IMR-90 (cell line): ENCODE measurements at regions not wholly inside any gene's neighbourhood (a gene's known extent, or its start where the extent isn't known, plus 50 kb on each side); places are given as distances from the start of the nearest gene placed in this dataset.

ENCODE experiments used
- ATAC-seq: fragments of 200-7000 bp; cut with Tn5 transposase; 2 replicates; pipeline ENCODE4 v1.9.1; 2020; ENCODE audit warnings: low read depth, mild to moderate bottlenecking, moderate library complexity
- BruUV-seq: library from RNA; stranded (reverse); fragments of 400-500 nt; replicated peaks from 2 replicates; lab custom pipeline; 2021; lab: Mats Ljungman, UMichigan
- CTCF ChIA-PET: fragments of 300-600 bp; formaldehyde crosslinking; extraction: SDS; loops from one replicate; lab custom pipeline; 2021; ENCODE audit warnings: antibody characterized with exemption; lab: Yijun Ruan, JAX
- POLR2A ChIA-PET: fragments of 300-600 bp; sonication (Branson Sonifier 250); formaldehyde crosslinking; loops from one replicate; lab custom pipeline; 2022; ENCODE audit warnings: antibody characterized with exemption; ENCODE audit not compliant: unreplicated experiment; lab: Charles Lee
- DNase-seq: peaks from one replicate; pipeline ENCODE4 v3.0.0; 2013
- H2AFZ ChIP-seq: replicated peaks from 2 replicates; pipeline ENCODE3; 2013; ENCODE audit warnings: low read length, mild to moderate bottlenecking; ENCODE audit not compliant: poor library complexity
- H2AK5ac ChIP-seq: 2 replicates; pipeline ENCODE4 v1.6.1; 2013; ENCODE audit warnings: low read depth, low read length, inconsistent platforms
- H2AK9ac ChIP-seq: replicated peaks from 2 replicates; pipeline ENCODE3; 2013; ENCODE audit warnings: mild to moderate bottlenecking, low read depth, low read length, moderate library complexity; ENCODE audit not compliant: poor library complexity
- H2BK120ac ChIP-seq: 2 replicates; pipeline ENCODE4 v1.6.1; 2013; ENCODE audit warnings: low read depth, low read length, inconsistent platforms
- H2BK15ac ChIP-seq: 3 replicates; pipeline ENCODE4 v1.6.1; 2013; ENCODE audit warnings: low read depth, low read length, inconsistent platforms
- H2BK20ac ChIP-seq: 2 replicates; pipeline ENCODE4 v1.6.1; 2013; ENCODE audit warnings: low read depth, mild to moderate bottlenecking, inconsistent platforms, low read length, moderate library complexity
- H2BK5ac ChIP-seq: 2 replicates; pipeline ENCODE4 v1.6.1; 2013; ENCODE audit warnings: mild to moderate bottlenecking, low read depth, low read length, inconsistent platforms; ENCODE audit not compliant: poor library complexity, severe bottlenecking
- H3K14ac ChIP-seq: replicated peaks from 2 replicates; pipeline ENCODE4 v1.6.1; 2013; ENCODE audit warnings: low read depth, low read length, inconsistent platforms
- H3K18ac ChIP-seq: 2 replicates; pipeline ENCODE4 v1.6.1; 2013; ENCODE audit warnings: low read depth, low read length, control low read depth
- H3K23ac ChIP-seq: 2 replicates; pipeline ENCODE4 v1.6.1; 2013; ENCODE audit warnings: low read depth, low read length, inconsistent platforms
- H3K27ac ChIP-seq: 2 replicates; pipeline ENCODE4 v1.5.1; 2013; ENCODE audit warnings: mild to moderate bottlenecking, control low read depth, low read length; ENCODE audit not compliant: insufficient read depth
- H3K27me3 ChIP-seq: 2 replicates; pipeline ENCODE4 v1.6.1; 2013; ENCODE audit warnings: low read length; ENCODE audit not compliant: control insufficient read depth, insufficient read depth
- H3K36me3 ChIP-seq: 2 replicates; pipeline ENCODE4 v1.6.1; 2013; ENCODE audit warnings: low read length, mixed read lengths; ENCODE audit not compliant: control insufficient read depth, insufficient read depth
- H3K4ac ChIP-seq: 2 replicates; pipeline ENCODE4 v1.6.1; 2013; ENCODE audit warnings: low read depth, low read length, inconsistent platforms
- H3K4me1 ChIP-seq: 2 replicates; pipeline ENCODE4 v1.6.1; 2013; ENCODE audit warnings: low read length, mixed read lengths; ENCODE audit not compliant: control insufficient read depth, insufficient read depth
- H3K4me2 ChIP-seq: 2 replicates; pipeline ENCODE4 v1.6.1; 2013; ENCODE audit warnings: low read depth, mild to moderate bottlenecking, control low read depth, low read length, moderate library complexity
- H3K4me3 ChIP-seq: 2 replicates; pipeline ENCODE4 v1.5.1; 2013; ENCODE audit warnings: low read depth, mild to moderate bottlenecking, control low read depth, low read length, moderate library complexity; ENCODE audit not compliant: insufficient read depth
- H3K56ac ChIP-seq: 2 replicates; pipeline ENCODE4 v1.6.1; 2013; ENCODE audit warnings: low read length, inconsistent platforms; ENCODE audit not compliant: insufficient read depth; ENCODE audit errors: extremely low read depth
- H3K79me1 ChIP-seq, 2 experiments: 2 replicates each; pipeline ENCODE4 v1.6.1; 2013; ENCODE audit warnings: low read length in 2 of 2, inconsistent platforms in 1 of 2, low read depth in 1 of 2
- H3K9ac ChIP-seq: 2 replicates; pipeline ENCODE4 v1.6.1; 2013; ENCODE audit warnings: low read depth, low read length, control low read depth
- H3K9me1 ChIP-seq: 2 replicates; pipeline ENCODE4 v1.6.1; 2013; ENCODE audit warnings: low read length, inconsistent platforms; ENCODE audit not compliant: insufficient read depth
- H3K9me3 ChIP-seq: 2 replicates; pipeline ENCODE4 v1.6.1; 2013; ENCODE audit warnings: low read length; ENCODE audit not compliant: control insufficient read depth, insufficient read depth
- H4K20me1 ChIP-seq: 2 replicates; pipeline ENCODE4 v1.6.1; 2013; ENCODE audit warnings: low read length, inconsistent platforms; ENCODE audit not compliant: insufficient read depth
- H4K5ac ChIP-seq: 2 replicates; pipeline ENCODE4 v1.6.1; 2013; ENCODE audit warnings: mild to moderate bottlenecking, low read depth, low read length, control low read depth
- H4K8ac ChIP-seq, 2 experiments: 2 replicates each; pipeline ENCODE4 v1.6.1; 2013; ENCODE audit warnings: low read depth in 2 of 2, low read length in 2 of 2, control low read depth in 1 of 2, inconsistent platforms in 1 of 2
- H4K91ac ChIP-seq: 2 replicates; pipeline ENCODE4 v1.6.1; 2013; ENCODE audit warnings: low read depth, low read length, inconsistent platforms; ENCODE audit not compliant: insufficient read depth
- BHLHE40 ChIP-seq: fragments of 150-350 bp; IDR thresholded peaks from 2 replicates; pipeline ENCODE4 v1.6.1; 2016; ENCODE audit warnings: mild to moderate bottlenecking, low read depth, low read length
- CHD1 ChIP-seq: IDR thresholded peaks from 2 replicates; pipeline ENCODE4 v1.6.1; 2012; ENCODE audit warnings: low read depth, low read length, improper control_type of control experiment
- FOS ChIP-seq: fragments of 150-350 bp; IDR thresholded peaks from 2 replicates; pipeline ENCODE4 v1.6.1; 2016; ENCODE audit warnings: low read depth, low read length
- MAFK ChIP-seq: IDR thresholded peaks from 2 replicates; pipeline ENCODE4 v1.6.1; 2012; ENCODE audit warnings: low read depth, low read length, improper control_type of control experiment
- MAZ ChIP-seq: IDR thresholded peaks from 2 replicates; pipeline ENCODE4 v1.6.1; 2012; ENCODE audit warnings: low read depth, mild to moderate bottlenecking, low read length, improper control_type of control experiment, moderate library complexity, borderline replicate concordance
- MXI1 ChIP-seq: IDR thresholded peaks from 2 replicates; pipeline ENCODE4 v1.6.1; 2012; ENCODE audit warnings: low read depth, mild to moderate bottlenecking, low read length, moderate library complexity, borderline replicate concordance
- POLR2A ChIP-seq: IDR thresholded peaks from 2 replicates; pipeline ENCODE4 v1.6.1; 2012; ENCODE audit warnings: mild to moderate bottlenecking, low read depth, low read length
- RAD21 ChIP-seq: IDR thresholded peaks from 2 replicates; pipeline ENCODE4 v1.6.1; 2012; ENCODE audit warnings: low read length, improper control_type of control experiment
- RCOR1 ChIP-seq: IDR thresholded peaks from 2 replicates; pipeline ENCODE4 v1.6.1; 2012; ENCODE audit warnings: mild to moderate bottlenecking, low read length, improper control_type of control experiment; ENCODE audit not compliant: insufficient replicate concordance
- SMC3 ChIP-seq: fragments of 150-350 bp; IDR thresholded peaks from 2 replicates; pipeline ENCODE4 v1.6.1; 2016; ENCODE audit warnings: low read depth, mild to moderate bottlenecking, antibody characterized with exemption, low read length, moderate library complexity
- WGBS, 2 experiments: methylation state at CpG; one replicate each; pipeline versions ENCODE4 v1.1.5 to v1.1.7; 2013; ENCODE audit warnings: missing lambda C conversion rate in 2 of 2; ENCODE audit not compliant: insufficient read length in 1 of 2; ENCODE audit errors: extremely low coverage in 2 of 2; 5-methylcytosine and 5-hydroxymethylcytosine counted together
- dilution Hi-C: fragments of 300-500 bp; cut with HindIII; formaldehyde crosslinking; loops from one replicate; pipeline ENCODE4 v1.14.3; 2018; ENCODE audit warnings: low sequenced_read_pairs; ENCODE audit not compliant: unreplicated experiment
- in situ Hi-C: fragments of 300-500 bp; cut with MboI; formaldehyde crosslinking; loops from 3 replicates; pipeline ENCODE4 v1.14.3; 2019; ENCODE audit warnings: low sequenced_read_pairs, inconsistent platforms, mixed read lengths
- intact Hi-C: fragments of 100-400 bp; cut with micrococcal nuclease; formaldehyde crosslinking; loops from 2 replicates; pipeline ENCODE4 v1.10.0; 2022
- TF ChIP-seq, protein P1 (sequence below): conservative IDR thresholded peaks from 2 replicates; pipeline ENCODE4 v1.5.1; 2012; ENCODE audit warnings: mild to moderate bottlenecking, low read depth, low read length, improper control_type of control experiment

DNA sequence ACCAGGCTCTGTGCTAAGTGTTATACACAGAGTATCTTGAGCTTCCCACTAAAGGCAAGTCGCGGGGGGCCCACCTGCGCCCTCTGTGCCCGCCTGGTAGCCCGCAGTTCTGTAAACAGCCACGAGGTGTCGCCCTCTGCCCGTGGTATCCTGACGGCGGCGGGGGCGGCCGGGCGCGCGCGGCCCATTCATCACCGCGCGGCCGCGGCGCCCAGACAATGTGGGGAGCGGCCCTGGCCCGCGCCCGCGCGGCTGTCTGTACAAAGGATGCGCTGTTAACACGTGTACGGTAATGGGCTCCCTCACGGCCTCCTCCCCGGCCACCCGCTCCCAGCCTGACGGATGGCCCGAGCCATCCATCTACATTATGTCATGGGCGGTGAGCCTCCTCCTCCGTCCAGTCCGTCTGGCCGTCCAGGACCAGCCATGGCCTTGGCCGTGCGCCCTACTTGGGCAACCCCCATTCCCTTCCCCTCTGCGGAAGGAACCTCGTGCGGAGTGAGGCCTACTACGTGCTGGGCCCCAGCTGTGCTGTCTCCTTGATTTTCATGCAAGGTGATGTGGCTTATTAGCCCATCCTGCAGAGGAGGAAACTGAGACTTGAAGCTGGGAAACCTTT lies 99.4 kb downstream of the MIAT start:
- no peak overlapping the region for H3K27ac ChIP-seq
- peak; percentile 36 for DNase-seq
- H4K91ac ChIP-seq: 0 out of 2 replicates have a peak overlapping the region, but pooled peaks have one; percentile 20
- ATAC-seq: peak; percentile 95
- H3K9me1 ChIP-seq: no peaks in the 10 kb centered on the region
- H3K4ac ChIP-seq: peak overlapping the region; percentile 41; the same call in 1 of the 2 replicates
- H2AFZ ChIP-seq: peak overlapping the region; percentile 93
- peak overlapping the region; percentile 38 to 66; a peak in 3 of 4 replicates for H4K8ac ChIP-seq
- intact Hi-C loops (loop anchor here (1.0 to 5.0 kb wide), 4 partner anchors 642 to 1253 kb away; no protein-coding TSS in a partner anchor), in situ Hi-C loops (loop anchor here (10.0 to 25.0 kb wide), 3 partner anchors 648 to 1256 kb away; no protein-coding TSS in a partner anchor), dilution Hi-C loops (no loop called here)
- POLR2A ChIA-PET: interaction anchor here (0.6 kb wide), 1 partner anchor 648 kb away, joined by 14 read pairs; no protein-coding TSS in a partner anchor
- no peak overlapping the region for H3K56ac ChIP-seq
- H2AK5ac ChIP-seq: peak overlapping the region; percentile 83; the same call in 1 of the 2 replicates
- peak overlapping the region; percentile 87 for H2BK120ac ChIP-seq
- H3K18ac ChIP-seq: no peak overlapping the region
- no peak overlapping the region for H3K14ac ChIP-seq
- no peak overlapping the region for H2BK5ac ChIP-seq
- whole genome bisulfite sequencing, 2 experiments: 6% methylated on average over 12 of the region's 47 CpGs; no CpG with 5 or more reads in 1 of the 2 experiments
- no peaks in the 10 kb centered on the region for H3K4me1 ChIP-seq
- no peaks in the 10 kb centered on the region; the same call in 1 of the 2 replicates for H4K20me1 ChIP-seq
- TF ChIP-seq MXI1: peak; percentile 75
- peak; percentile 90 for TF ChIP-seq RAD21
- TF ChIP-seq MAFK: no peak
- TF ChIP-seq FOS: no peak
- TF ChIP-seq CHD1: no peak
- peak; percentile 87; the same call in 1 of the 2 replicates for TF ChIP-seq MAZ
- TF ChIP-seq BHLHE40: peak; percentile 38; the same call in 1 of the 2 replicates
- TF ChIP-seq POLR2A: 0 out of 2 replicates have a peak, but pooled peaks have one; percentile 46
- TF ChIP-seq SMC3: peak; percentile 86
- no peak for TF ChIP-seq RCOR1
- TF ChIP-seq, protein P1, sequence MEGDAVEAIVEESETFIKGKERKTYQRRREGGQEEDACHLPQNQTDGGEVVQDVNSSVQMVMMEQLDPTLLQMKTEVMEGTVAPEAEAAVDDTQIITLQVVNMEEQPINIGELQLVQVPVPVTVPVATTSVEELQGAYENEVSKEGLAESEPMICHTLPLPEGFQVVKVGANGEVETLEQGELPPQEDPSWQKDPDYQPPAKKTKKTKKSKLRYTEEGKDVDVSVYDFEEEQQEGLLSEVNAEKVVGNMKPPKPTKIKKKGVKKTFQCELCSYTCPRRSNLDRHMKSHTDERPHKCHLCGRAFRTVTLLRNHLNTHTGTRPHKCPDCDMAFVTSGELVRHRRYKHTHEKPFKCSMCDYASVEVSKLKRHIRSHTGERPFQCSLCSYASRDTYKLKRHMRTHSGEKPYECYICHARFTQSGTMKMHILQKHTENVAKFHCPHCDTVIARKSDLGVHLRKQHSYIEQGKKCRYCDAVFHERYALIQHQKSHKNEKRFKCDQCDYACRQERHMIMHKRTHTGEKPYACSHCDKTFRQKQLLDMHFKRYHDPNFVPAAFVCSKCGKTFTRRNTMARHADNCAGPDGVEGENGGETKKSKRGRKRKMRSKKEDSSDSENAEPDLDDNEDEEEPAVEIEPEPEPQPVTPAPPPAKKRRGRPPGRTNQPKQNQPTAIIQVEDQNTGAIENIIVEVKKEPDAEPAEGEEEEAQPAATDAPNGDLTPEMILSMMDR: peak; percentile 88
- peak overlapping the region; percentile 17 for H3K4me3 ChIP-seq
- peaks cover 7% of the 10 kb centered on the region for H3K9me3 ChIP-seq
- peak overlapping the region; percentile 2; the same call in 1 of the 2 replicates for H3K9ac ChIP-seq
- no peaks in the 10 kb centered on the region for H3K27me3 ChIP-seq
- no peaks in the 10 kb centered on the region for H3K79me1 ChIP-seq
- CTCF ChIA-PET: interaction anchor here (0.7 to 1.6 kb wide), 4 partner anchors 12 to 1105 kb away, joined by 3 to 4 read pairs (median 4); no protein-coding TSS in a partner anchor
- H2BK20ac ChIP-seq: peak overlapping the region; percentile 48; the same call in 1 of the 2 replicates
- BruUV-seq: no TSS peak
- peak overlapping the region; percentile 53; the same call in 1 of the 2 replicates for H3K23ac ChIP-seq
- H3K4me2 ChIP-seq: peak overlapping the region; percentile 24
- peak overlapping the region; percentile 85 for H2AK9ac ChIP-seq
- no peaks in the 10 kb centered on the region for H3K36me3 ChIP-seq
- 0 out of 3 replicates have a peak overlapping the region, but pooled peaks have one; percentile 34 for H2BK15ac ChIP-seq
- no peak overlapping the region for H4K5ac ChIP-seq
